Thyroid gland (tissue), 4 donors: ENCODE measurements at regions not wholly inside any gene's neighbourhood (a gene's known extent, or its start where the extent isn't known, plus 50 kb on each side); places are given as distances from the start of the nearest gene placed in this dataset.

Experiments used
- DNase-seq, 2 donors: peaks; one replicate each; pipeline ENCODE4 v3.0.0-alpha.2; 2019
- H3K27ac ChIP-seq, 3 donors: fragments of 200-600 bp; sonication (generic); 1 replicate in 2 of 3; 2 replicates in 1 of 3; pipeline ENCODE4 v1.5.1; 2016 to 2019; ENCODE audit warnings: mild to moderate bottlenecking in 1 of 3, moderate library complexity in 1 of 3
- H3K27me3 ChIP-seq: fragments of 200-600 bp; sonication (generic); one replicate; pipeline ENCODE4 v1.5.1; 2019
- H3K36me3 ChIP-seq, 2 donors: fragments of 200-600 bp; sonication (generic); one replicate each; pipeline ENCODE4 v1.5.1; 2016 to 2019
- H3K4me1 ChIP-seq, 2 donors: fragments of 200-600 bp; sonication (generic); one replicate each; pipeline ENCODE4 v1.5.1; 2017 to 2019
- H3K4me3 ChIP-seq, 3 donors: fragments of 200-600 bp; sonication (generic); replicated peaks in 1 of 3; 1 replicate in 2 of 3; 2 replicates in 1 of 3; pipeline ENCODE4 v1.5.1; 2016; ENCODE audit warnings: mild to moderate bottlenecking in 1 of 3
- H3K9me3 ChIP-seq: fragments of 200-600 bp; sonication (generic); one replicate; pipeline ENCODE4 v1.5.1; 2017
- CTCF ChIP-seq, 6 experiments: fragments of 200-600 bp in 3 of 6; fragments of 450-650 bp in 3 of 6; sonication (generic) in 3 of 6; IDR thresholded peaks; one replicate each; pipeline ENCODE4 v1.5.1; 2016 to 2019; ENCODE audit warnings: antibody characterized with exemption in 6 of 6, mild to moderate bottlenecking in 2 of 6, inconsistent platforms in 1 of 6, moderate library complexity in 1 of 6
- POLR2A ChIP-seq, 2 donors: fragments of 450-650 bp; IDR thresholded peaks; one replicate each; pipeline ENCODE4 v1.6.1; 2017; ENCODE audit warnings: antibody characterized with exemption in 2 of 2, mild to moderate bottlenecking in 2 of 2, moderate library complexity in 1 of 2
- WGBS, 2 donors: methylation state at CpG; one replicate each; pipeline ENCODE4 v1.1.5; 2017; 5-methylcytosine and 5-hydroxymethylcytosine counted together
- intact Hi-C: fragments of 100-400 bp; cut with DNase I; formaldehyde crosslinking; loops from one replicate; pipeline ENCODE4 v1.15.1; 2023

GRCh38 chr17:77391668-77392375 lies 251.1 kb downstream of the SEC14L1 start:
- Histone ChIP-seq H3K4me3 (no peak overlapping the region), H3K36me3 (no peaks in the 10 kb centered on the region), H3K27me3 (no peaks in the 10 kb centered on the region), H3K27ac (peak overlapping the region; percentile 46 to 75 (median 70)), H3K9me3 (no peaks in the 10 kb centered on the region), H3K4me1 (peaks cover 48 to 76% of the 10 kb centered on the region in 2 donors)
- TF ChIP-seq POLR2A (IDR thresholded peaks at IDR 0.05) (no peak), CTCF (IDR thresholded peaks at IDR 0.05) (no peak)
- intact Hi-C loops: no loop called here
- DNase-seq: peak in 1 of 2 donors; percentile 36
- WGBS, 2 donors: 45 to 62% methylated on average over 7 of the region's 7 CpGs

GRCh38 chr17:77392376-77393273 lies 251.9 kb downstream of the SEC14L1 start:
- peaks cover 46 to 68% of the 10 kb centered on the region in 2 donors for H3K4me1 ChIP-seq
- peak; percentile 60 to 72 for DNase-seq
- no peak overlapping the region for H3K4me3 ChIP-seq
- no peaks in the 10 kb centered on the region for H3K27me3 ChIP-seq
- intact Hi-C loops: no loop called here
- H3K36me3 ChIP-seq: no peaks in the 10 kb centered on the region
- H3K27ac ChIP-seq: peak overlapping the region; percentile 46 to 75 (median 70)
- no peaks in the 10 kb centered on the region for H3K9me3 ChIP-seq
- WGBS, 2 donors: 50 to 73% methylated on average over 12 to 15 of the region's 16 CpGs
- TF ChIP-seq POLR2A (IDR thresholded peaks at IDR 0.05) (no peak), CTCF (IDR thresholded peaks at IDR 0.05) (no peak)

GRCh38 chr17:77393274-77393600 lies 252.5 kb downstream of the SEC14L1 start:
- Histone ChIP-seq H3K4me3 (no peak overlapping the region), H3K27me3 (no peaks in the 10 kb centered on the region), H3K27ac (peak overlapping the region in 2 of 3 donors; percentile 62 to 70), H3K36me3 (no peaks in the 10 kb centered on the region), H3K4me1 (peaks cover 46 to 62% of the 10 kb centered on the region in 2 donors), H3K9me3 (no peaks in the 10 kb centered on the region)
- DNase-seq: no peak
- no peak for TF ChIP-seq POLR2A (IDR thresholded peaks at IDR 0.05)
- no peak for TF ChIP-seq CTCF (IDR thresholded peaks at IDR 0.05)
- 72 to 84% methylated on average over 5 of the region's 5 CpGs for WGBS, 2 donors
- intact Hi-C loops: no loop called here

GRCh38 chr17:77393867-77394539 lies 253.2 kb downstream of the SEC14L1 start:
- H3K9me3 ChIP-seq: no peaks in the 10 kb centered on the region
- H3K4me3 ChIP-seq: no peak overlapping the region
- peak overlapping the region; percentile 44 to 62 (median 53) for H3K27ac ChIP-seq
- TF ChIP-seq POLR2A (IDR thresholded peaks at IDR 0.05) (no peak), CTCF (IDR thresholded peaks at IDR 0.05) (no peak)
- peak; percentile 60 to 72 for DNase-seq
- H3K4me1 ChIP-seq: peaks cover 45 to 56% of the 10 kb centered on the region in 2 donors
- intact Hi-C loops: no loop called here
- 73% methylated on average over 6 to 7 of the region's 10 CpGs for WGBS, 2 donors
- H3K36me3 ChIP-seq: no peaks in the 10 kb centered on the region
- H3K27me3 ChIP-seq: no peaks in the 10 kb centered on the region
